ENCODE measurements at regions not wholly inside any gene's neighbourhood (a gene's known extent, or its start where the extent isn't known, plus 50 kb on each side); places are given as distances from the start of the nearest gene placed in this dataset.

GRCh38 chr18:72152935-72153334 lies 391.2 kb downstream of the CBLN2 start:
- TF ChIP-seq CTCF (IDR thresholded peaks at IDR 0.05) (no peak), POLR2AphosphoS5 (IDR thresholded peaks at IDR 0.05; ENCODE audit: low read depth, low read length) (no peak), SIN3A (IDR thresholded peaks at IDR 0.05; ENCODE audit: borderline replicate concordance, insufficient read depth, low read depth, low read length) (no peak)
